Parathyroid adenoma (tissue), 2 donors: ENCODE measurements at regions not wholly inside any gene's neighbourhood (a gene's known extent, or its start where the extent isn't known, plus 50 kb on each side); places are given as distances from the start of the nearest gene placed in this dataset.

Experiments used
- H2AFZ ChIP-seq: fragments of 300-600 bp; sonication (generic); one replicate; pipeline ENCODE4 v1.7.0; 2017; ENCODE audit warnings: antibody characterized with exemption, mild to moderate bottlenecking
- H3K27ac ChIP-seq: fragments of 300-600 bp; sonication (generic); one replicate; pipeline ENCODE4 v1.7.0; 2017
- H3K27me3 ChIP-seq: fragments of 300-600 bp; sonication (generic); one replicate; pipeline ENCODE4 v1.7.0; 2017; ENCODE audit warnings: low read length; ENCODE audit not compliant: control insufficient read depth, insufficient read depth
- H3K36me3 ChIP-seq: fragments of 300-600 bp; sonication (generic); one replicate; pipeline ENCODE4 v1.7.0; 2017; ENCODE audit warnings: low read length; ENCODE audit not compliant: control insufficient read depth, insufficient read depth
- H3K4me1 ChIP-seq: fragments of 300-600 bp; sonication (generic); one replicate; pipeline ENCODE4 v1.7.0; 2017; ENCODE audit warnings: control low read depth
- H3K4me2 ChIP-seq: fragments of 300-600 bp; sonication (generic); one replicate; pipeline ENCODE4 v1.7.0; 2017; ENCODE audit warnings: low read length
- H3K4me3 ChIP-seq: fragments of 300-600 bp; sonication (generic); one replicate; pipeline ENCODE4 v1.7.0; 2017; ENCODE audit warnings: low read depth, low read length
- H3K79me2 ChIP-seq: fragments of 300-600 bp; sonication (generic); one replicate; pipeline ENCODE4 v1.7.0; 2017; ENCODE audit warnings: control low read depth
- H3K9ac ChIP-seq: fragments of 300-600 bp; sonication (generic); one replicate; pipeline ENCODE4 v1.7.0; 2017; ENCODE audit warnings: mild to moderate bottlenecking
- H3K9me3 ChIP-seq: fragments of 300-600 bp; sonication (generic); one replicate; pipeline ENCODE4 v1.7.0; 2017; ENCODE audit warnings: low read length; ENCODE audit not compliant: control insufficient read depth
- CTCF ChIP-seq: fragments of 300-600 bp; sonication (generic); IDR thresholded peaks from one replicate; pipeline ENCODE4 v1.7.0; 2017; ENCODE audit warnings: antibody characterized with exemption, mild to moderate bottlenecking
- donor health status: primary hyperparathyroidism.

GRCh38 chr2:220127876-220128275 lies 500.4 kb downstream of the SLC4A3 start:
- Histone ChIP-seq H3K4me3 (no peak overlapping the region), H3K79me2 (no peaks in the 10 kb centered on the region), H3K27me3 (no peaks in the 10 kb centered on the region), H3K9me3 (no peaks in the 10 kb centered on the region), H3K4me2 (no peak overlapping the region), H2AFZ (no peak overlapping the region), H3K4me1 (no peaks in the 10 kb centered on the region), H3K27ac (no peak overlapping the region), H3K9ac (no peak overlapping the region), H3K36me3 (no peaks in the 10 kb centered on the region)
- no peak for TF ChIP-seq CTCF

- H3K36me3 ChIP-seq: no peaks in the 10 kb centered on the region
- no peaks in the 10 kb centered on the region for H3K9me3 ChIP-seq
- no peak for TF ChIP-seq CTCF
- no peak overlapping the region for H3K4me3 ChIP-seq
- H3K79me2 ChIP-seq: no peaks in the 10 kb centered on the region
- no peaks in the 10 kb centered on the region for H3K4me1 ChIP-seq
- no peaks in the 10 kb centered on the region for H3K27me3 ChIP-seq
- H2AFZ ChIP-seq: no peak overlapping the region
- H3K27ac ChIP-seq: no peak overlapping the region
- no peak overlapping the region for H3K9ac ChIP-seq
- no peak overlapping the region for H3K4me2 ChIP-seq
Observed at GRCh38 chr2:220129391-220129790, 502.0 kb downstream of the SLC4A3 start.

- H3K27me3 ChIP-seq: no peaks in the 10 kb centered on the region
- no peak for TF ChIP-seq CTCF
- no peaks in the 10 kb centered on the region for H3K36me3 ChIP-seq
- no peak overlapping the region for H3K4me3 ChIP-seq
- H3K27ac ChIP-seq: no peak overlapping the region
- H3K9ac ChIP-seq: no peak overlapping the region
- H3K4me2 ChIP-seq: no peak overlapping the region
- no peaks in the 10 kb centered on the region for H3K4me1 ChIP-seq
- no peak overlapping the region for H2AFZ ChIP-seq
- no peaks in the 10 kb centered on the region for H3K9me3 ChIP-seq
- no peaks in the 10 kb centered on the region for H3K79me2 ChIP-seq
Observed at GRCh38 chr2:220134756-220135534, 507.5 kb downstream of the SLC4A3 start.

GRCh38 chr2:220143336-220143735 lies 515.9 kb downstream of the SLC4A3 start:
- no peaks in the 10 kb centered on the region for H3K79me2 ChIP-seq
- H3K27ac ChIP-seq: no peak overlapping the region
- no peak overlapping the region for H3K4me3 ChIP-seq
- no peak overlapping the region for H2AFZ ChIP-seq
- no peaks in the 10 kb centered on the region for H3K9me3 ChIP-seq
- no peak overlapping the region for H3K4me2 ChIP-seq
- TF ChIP-seq CTCF: no peak
- no peaks in the 10 kb centered on the region for H3K36me3 ChIP-seq
- no peak overlapping the region for H3K9ac ChIP-seq
- no peaks in the 10 kb centered on the region for H3K27me3 ChIP-seq
- H3K4me1 ChIP-seq: no peaks in the 10 kb centered on the region

GRCh38 chr2:220144411-220144810 lies 517.0 kb downstream of the SLC4A3 start:
- no peak overlapping the region for H3K9ac ChIP-seq
- no peaks in the 10 kb centered on the region for H3K27me3 ChIP-seq
- H3K4me3 ChIP-seq: no peak overlapping the region
- no peaks in the 10 kb centered on the region for H3K4me1 ChIP-seq
- no peaks in the 10 kb centered on the region for H3K9me3 ChIP-seq
- H3K27ac ChIP-seq: no peak overlapping the region
- no peaks in the 10 kb centered on the region for H3K36me3 ChIP-seq
- H3K4me2 ChIP-seq: no peak overlapping the region
- TF ChIP-seq CTCF: no peak
- no peak overlapping the region for H2AFZ ChIP-seq
- no peaks in the 10 kb centered on the region for H3K79me2 ChIP-seq
